ENCODE measurements at regions not wholly inside any gene's neighbourhood (a gene's known extent, or its start where the extent isn't known, plus 50 kb on each side); places are given as distances from the start of the nearest gene placed in this dataset.

- TF ChIP-seq CTCF (IDR thresholded peaks at IDR 0.05; ENCODE audit: low read depth, low read length) (no peak), EZH2phosphoT487 (IDR thresholded peaks at IDR 0.05; ENCODE audit: low read depth) (no peak)
Observed at GRCh38 chr3:90095811-90096210, 988.4 kb downstream of the EPHA3 start.

Measured in OCI-LY3 (cell line).